GM12878 (cell line): ENCODE measurements at regions not wholly inside any gene's neighbourhood (a gene's known extent, or its start where the extent isn't known, plus 50 kb on each side); places are given as distances from the start of the nearest gene placed in this dataset.

Source experiments
- ATAC-seq: fragments of 200-7000 bp; cut with Tn5 transposase; 3 replicates; pipeline ENCODE4 v1.9.1; 2020; ENCODE audit warnings: mild to moderate bottlenecking, moderate library complexity
- BruUV-seq: library from RNA; stranded (reverse); fragments of 400-500 nt; replicated peaks from 2 replicates; lab custom pipeline; 2021; lab: Mats Ljungman, UMichigan
- CTCF ChIA-PET: fragments of 300-600 bp; sonication (Branson Sonifier 250); formaldehyde crosslinking; extraction: SDS; loops from one replicate; lab custom pipeline; 2021; ENCODE audit warnings: inconsistent platforms; lab: Yijun Ruan, JAX
- POLR2A ChIA-PET: fragments of 350-600 bp; formaldehyde crosslinking; extraction: SDS; loops from one replicate; lab custom pipeline; 2021; ENCODE audit warnings: inconsistent platforms; lab: Charles Lee
- RAD21 ChIA-PET: fragments of 300-600 bp; sonication (Branson Sonifier 250); formaldehyde crosslinking; loops from one replicate; lab custom pipeline; 2023; ENCODE audit warnings: antibody characterized with exemption; ENCODE audit not compliant: unreplicated experiment; lab: Charles Lee
- SMC1A ChIA-PET: fragments of 300-600 bp; sonication (Branson Sonifier 250); formaldehyde crosslinking; loops from one replicate; lab custom pipeline; 2023; ENCODE audit not compliant: unreplicated experiment, uncharacterized antibody; lab: Charles Lee
- DNase-seq: peaks from one replicate; pipeline ENCODE4 v3.0.0-alpha.2; 2011; ENCODE audit warnings: low read depth, low spot score
- FAIRE-seq: peaks from 3 replicates; lab custom pipeline; 2011; peaks lifted over from hg19 to GRCh38; lab: Jason Lieb, UNC
- H2AFZ ChIP-seq: 2 replicates; pipeline ENCODE4 v1.6.0; 2011; ENCODE audit warnings: low read depth, low read length, control low read depth; ENCODE audit not compliant: control insufficient read depth
- H3K27ac ChIP-seq: 2 replicates; pipeline ENCODE4 v1.5.1; 2011; ENCODE audit warnings: control low read depth; ENCODE audit not compliant: control insufficient read depth, insufficient read depth
- H3K27me3 ChIP-seq, 2 experiments: replicated peaks in 1 of 2; 2 replicates each; pipeline versions ENCODE4 v1.6.0 to v1.6.1; 2011; ENCODE audit warnings: low read length in 1 of 2; ENCODE audit not compliant: control insufficient read depth in 2 of 2, insufficient read depth in 2 of 2
- H3K36me3 ChIP-seq, 2 experiments: 2 replicates each; pipeline ENCODE4 v1.5.1; 2011; ENCODE audit warnings: low read length in 1 of 2; ENCODE audit not compliant: control insufficient read depth in 2 of 2, insufficient read depth in 2 of 2
- H3K4me1 ChIP-seq: 2 replicates; pipeline ENCODE4 v1.6.1; 2011; ENCODE audit warnings: mild to moderate bottlenecking, low read length, moderate library complexity, mixed read lengths; ENCODE audit not compliant: control insufficient read depth, insufficient read depth
- H3K4me2 ChIP-seq: 2 replicates; pipeline ENCODE4 v1.6.0; 2011; ENCODE audit warnings: control low read depth; ENCODE audit not compliant: control insufficient read depth, insufficient read depth
- H3K4me3 ChIP-seq: fragments of 200-600 bp; sonication (generic); 2 replicates; pipeline ENCODE4 v1.5.1; 2016
- H3K79me2 ChIP-seq: 2 replicates; pipeline ENCODE4 v1.6.0; 2011; ENCODE audit warnings: low read length; ENCODE audit not compliant: control insufficient read depth, insufficient read depth
- H3K9ac ChIP-seq: 2 replicates; pipeline ENCODE4 v1.8.0; 2011; ENCODE audit warnings: low read length, control low read depth, mixed read lengths; ENCODE audit not compliant: control insufficient read depth, insufficient read depth
- H3K9me3 ChIP-seq: replicated peaks from 3 replicates; pipeline ENCODE4 v1.5.1; 2011; ENCODE audit warnings: mild to moderate bottlenecking, low read length; ENCODE audit not compliant: control insufficient read depth, insufficient read depth
- H4K20me1 ChIP-seq: 2 replicates; pipeline ENCODE4 v1.6.0; 2011; ENCODE audit not compliant: control insufficient read depth, insufficient read depth
- ASH2L ChIP-seq: fragments of 300-600, 200-600 bp; sonication (generic); IDR thresholded peaks from 2 replicates; pipeline ENCODE4 v1.6.1; 2017; ENCODE audit warnings: low read depth, mild to moderate bottlenecking, borderline replicate concordance
- ESRRA ChIP-seq: IDR thresholded peaks from 2 replicates; pipeline ENCODE4 v1.6.1; 2012; ENCODE audit warnings: mild to moderate bottlenecking, low read length, improper control_type of control experiment
- HCFC1 ChIP-seq: fragments of 150-350 bp; IDR thresholded peaks from 2 replicates; pipeline ENCODE4 v1.6.1; 2014; ENCODE audit warnings: low read length
- MAX ChIP-seq: IDR thresholded peaks from 2 replicates; pipeline ENCODE4 v1.6.1; 2012; ENCODE audit warnings: low read depth, low read length, improper control_type of control experiment
- RAD21 ChIP-seq: IDR thresholded peaks from 2 replicates; pipeline ENCODE4 v1.6.1; 2011; ENCODE audit warnings: mild to moderate bottlenecking, low read depth, low read length, moderate library complexity; ENCODE audit not compliant: insufficient read depth
- RFX5 ChIP-seq: IDR thresholded peaks from 2 replicates; pipeline ENCODE4 v1.6.1; 2011; ENCODE audit warnings: low read depth, low read length, improper control_type of control experiment
- SMC3 ChIP-seq: IDR thresholded peaks from 2 replicates; pipeline ENCODE4 v1.6.1; 2011; ENCODE audit warnings: low read length, improper control_type of control experiment, borderline replicate concordance
- TARDBP ChIP-seq: IDR thresholded peaks from 2 replicates; pipeline ENCODE4 v1.6.1; 2016; ENCODE audit warnings: borderline replicate concordance
- USF1 ChIP-seq: IDR thresholded peaks from 2 replicates; pipeline ENCODE4 v1.6.1; 2011; ENCODE audit warnings: borderline replicate concordance, low read depth, mild to moderate bottlenecking, moderate library complexity, mixed read lengths, low read length; ENCODE audit not compliant: insufficient read depth; ENCODE audit errors: extremely low read length
- ZBTB33 ChIP-seq: fragments of 450-650 bp; IDR thresholded peaks from 2 replicates; pipeline ENCODE4 v1.6.1; 2017; ENCODE audit warnings: mild to moderate bottlenecking
- in situ Hi-C: fragments of 300-500 bp; cut with MboI; formaldehyde crosslinking; loops from 9 replicates; pipeline ENCODE4 v1.14.3; 2018; ENCODE audit warnings: mixed read lengths
- intact Hi-C: fragments of 100-400 bp; cut with micrococcal nuclease; formaldehyde crosslinking; loops from one replicate; pipeline ENCODE4 v1.14.2; 2022; ENCODE audit not compliant: unreplicated experiment

GRCh38 chr11:28738549-28738948, 630.4 kb downstream of the METTL15 start (continued):
- TF ChIP-seq MAX (no peak), HCFC1 (no peak), ESRRA (no peak), USF1 (no peak)

- no peaks in the 10 kb centered on the region for H4K20me1 ChIP-seq
- ChIA-PET POLR2A (no interaction called here), RAD21 (no interaction called here), SMC1A (interaction anchor here (0.6 to 1.0 kb wide), 3 partner anchors 19 to 652 kb away, joined by 3 to 4 read pairs (median 3); no protein-coding TSS in a partner anchor), CTCF (interaction anchor here (1.2 kb wide), 1 partner anchor 593 kb away, joined by 3 read pairs; no protein-coding TSS in a partner anchor)
- no peak overlapping the region for H3K4me3 ChIP-seq
- no peak overlapping the region for H3K27ac ChIP-seq
- no peak overlapping the region for H2AFZ ChIP-seq
- intact Hi-C loops (no loop called here), in situ Hi-C loops (no loop called here)
- no TSS peak for BruUV-seq
- no peaks in the 10 kb centered on the region for H3K9me3 ChIP-seq
- no peaks in the 10 kb centered on the region for H3K36me3 ChIP-seq
- H3K27me3 ChIP-seq = no peaks in the 10 kb centered on the region
- no peak overlapping the region for H3K4me2 ChIP-seq
- ATAC-seq (peak; percentile 36; the same call in 1 of the 3 replicates), FAIRE-seq (no peak), DNase-seq (no peak)
- TF ChIP-seq ASH2L (no peak), RAD21 (no peak), ZBTB33 (no peak), RFX5 (no peak), TARDBP (no peak), SMC3 (no peak)
- H3K79me2 ChIP-seq = no peaks in the 10 kb centered on the region
- H3K9ac ChIP-seq = no peak overlapping the region
- no peaks in the 10 kb centered on the region for H3K4me1 ChIP-seq
Observed at GRCh38 chr11:28736256-28736655, 628.1 kb downstream of the METTL15 start.
